AG10803 (cell line): ENCODE measurements at regions not wholly inside any gene's neighbourhood (a gene's known extent, or its start where the extent isn't known, plus 50 kb on each side); places are given as distances from the start of the nearest gene placed in this dataset.

Source experiments
- DNase-seq: peaks from one replicate; pipeline ENCODE4 v3.0.0; 2010; ENCODE audit warnings: low read depth
- H3K4me3 ChIP-seq: 2 replicates; pipeline ENCODE4 v1.5.1; 2011; ENCODE audit warnings: mild to moderate bottlenecking, low read length, control low read depth
- CTCF ChIP-seq: conservative IDR thresholded peaks from 2 replicates; pipeline ENCODE4 v1.5.1; 2011; ENCODE audit warnings: mild to moderate bottlenecking, low read length, control low read depth, inconsistent platforms

- no peak for TF ChIP-seq CTCF
- DNase-seq = no peak
- H3K4me3 ChIP-seq = no peak overlapping the region
These were observed 198.3 kb upstream of the DLGAP1 start for GRCh38 chr18:4653418-4653817.

- no peak for TF ChIP-seq CTCF
- no peak overlapping the region for H3K4me3 ChIP-seq
- no peak for DNase-seq
These were observed 186.8 kb upstream of the DLGAP1 start for GRCh38 chr18:4641771-4642368.

- TF ChIP-seq CTCF = no peak
These were observed 185.4 kb upstream of the DLGAP1 start for GRCh38 chr18:4640349-4641012.

GRCh38 chr18:4639628-4640310 is 184.7 kb upstream of the DLGAP1 start:
- no peak overlapping the region for H3K4me3 ChIP-seq
- no peak for DNase-seq

More at GRCh38 chr18:4640349-4641012, 185.4 kb upstream of the DLGAP1 start:
- DNase-seq = no peak
- no peak overlapping the region for H3K4me3 ChIP-seq

GRCh38 chr18:4638680-4639079 is 183.6 kb upstream of the DLGAP1 start:
- no peak for TF ChIP-seq CTCF
- no peak for DNase-seq

More at GRCh38 chr18:4639628-4640310, 184.7 kb upstream of the DLGAP1 start:
- no peak for TF ChIP-seq CTCF

GRCh38 chr18:4637876-4638275 is 182.8 kb upstream of the DLGAP1 start:
- no peak overlapping the region for H3K4me3 ChIP-seq
- DNase-seq = no peak

More at GRCh38 chr18:4638680-4639079, 183.6 kb upstream of the DLGAP1 start:
- no peak overlapping the region for H3K4me3 ChIP-seq

More at GRCh38 chr18:4637876-4638275, 182.8 kb upstream of the DLGAP1 start:
- no peak for TF ChIP-seq CTCF
